Fibroblast of peridontal ligament (primary cell): ENCODE measurements at regions not wholly inside any gene's neighbourhood (a gene's known extent, or its start where the extent isn't known, plus 50 kb on each side); places are given as distances from the start of the nearest gene placed in this dataset.
A peak's percentile ranks its signal among the peaks of the same experiment; 100 is the strongest.
"Not testable (repeated sequence)": the region's sequence is repeated elsewhere in the genome, so short reads cannot be mapped to it uniquely, and the experiment has no call there.

Source experiments
- DNase-seq: peaks from one replicate; pipeline ENCODE4 v3.0.0-alpha.2; 2010; ENCODE audit errors: extremely low read depth

DNA sequence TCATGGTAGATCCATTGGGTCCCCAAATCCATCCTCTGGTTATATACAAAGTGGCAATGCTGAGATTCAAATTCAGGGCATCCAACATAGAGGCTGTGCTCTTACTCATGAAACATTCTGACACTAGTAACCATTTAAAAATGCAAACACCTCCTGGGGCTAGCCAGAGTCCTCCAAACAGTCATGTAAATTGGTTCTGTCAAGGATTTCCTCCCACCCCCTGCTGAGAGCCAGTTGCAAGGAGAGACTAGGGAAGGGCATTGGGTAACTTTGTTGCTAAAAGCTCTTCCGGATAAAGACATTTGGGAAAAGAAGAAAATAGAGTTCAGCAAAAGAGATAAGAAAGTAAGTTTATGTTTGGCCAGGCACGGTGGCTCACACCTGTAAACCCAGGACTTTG lies 58.3 kb downstream of the ART5 start:
- peak; percentile 3 for DNase-seq

DNA sequence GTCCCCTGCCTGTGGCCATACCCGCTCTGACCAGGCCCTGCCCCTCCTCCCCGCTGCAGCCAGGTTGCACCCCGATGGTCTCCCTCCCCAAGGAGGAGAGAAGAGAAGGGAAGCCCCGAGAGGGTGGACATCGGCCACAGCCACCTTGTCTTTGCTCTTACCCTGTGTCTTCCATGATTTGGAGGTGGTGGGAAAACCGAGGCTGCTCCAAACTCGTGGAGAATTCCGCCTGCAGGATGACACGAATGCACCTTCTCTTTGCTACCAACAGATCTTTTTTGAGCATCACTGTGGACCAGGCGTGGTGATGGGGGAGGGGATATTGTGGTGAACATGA lies 60.4 kb downstream of the ART5 start:
- not testable (repeated sequence) for DNase-seq

DNA sequence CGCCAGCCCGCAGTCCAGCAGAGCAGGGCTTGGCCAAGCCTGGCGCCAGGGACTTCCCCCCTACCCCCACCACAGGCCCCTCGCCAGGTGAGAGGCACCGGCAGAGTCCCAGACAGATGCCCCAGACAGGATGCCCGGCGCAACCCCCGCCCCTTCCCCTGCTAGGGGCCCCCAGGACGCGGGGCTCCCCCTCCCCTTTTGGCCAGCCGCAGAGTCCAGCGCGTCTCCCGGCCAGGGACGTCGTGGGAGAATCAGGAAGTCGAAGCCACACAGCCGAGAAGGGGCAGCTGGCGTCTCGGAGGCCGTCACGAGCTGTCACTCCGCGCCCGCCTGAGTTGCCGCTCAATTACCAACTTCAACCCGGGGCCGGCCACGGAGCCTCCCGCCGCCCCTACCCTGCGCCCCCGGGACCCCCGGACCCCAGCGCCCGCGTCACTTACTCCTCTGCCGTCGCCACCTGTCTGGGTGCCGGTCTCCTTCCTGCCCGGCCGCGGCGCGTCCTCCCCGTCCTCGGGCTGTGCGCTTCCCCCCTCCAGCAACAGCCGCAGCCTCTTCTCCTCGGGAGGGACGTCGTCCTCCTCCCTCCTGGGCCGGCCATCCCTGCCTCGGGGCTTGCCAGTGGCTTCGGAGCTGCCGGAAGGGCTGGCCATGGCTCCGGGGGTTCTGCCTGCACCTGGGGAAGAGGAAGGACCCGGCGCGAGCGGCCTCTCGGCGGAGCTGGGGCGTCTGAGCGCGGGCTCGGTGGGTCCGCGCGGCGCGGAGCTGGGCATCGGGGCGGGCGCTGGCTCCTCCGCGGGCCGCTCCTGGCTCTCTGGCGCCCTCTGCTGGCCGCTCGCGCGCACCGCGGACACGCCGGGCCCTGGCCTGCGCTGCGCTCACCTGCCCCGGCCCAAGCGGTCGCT lies 61.1 kb downstream of the ART5 start:
- DNase-seq = not testable (repeated sequence)

DNA sequence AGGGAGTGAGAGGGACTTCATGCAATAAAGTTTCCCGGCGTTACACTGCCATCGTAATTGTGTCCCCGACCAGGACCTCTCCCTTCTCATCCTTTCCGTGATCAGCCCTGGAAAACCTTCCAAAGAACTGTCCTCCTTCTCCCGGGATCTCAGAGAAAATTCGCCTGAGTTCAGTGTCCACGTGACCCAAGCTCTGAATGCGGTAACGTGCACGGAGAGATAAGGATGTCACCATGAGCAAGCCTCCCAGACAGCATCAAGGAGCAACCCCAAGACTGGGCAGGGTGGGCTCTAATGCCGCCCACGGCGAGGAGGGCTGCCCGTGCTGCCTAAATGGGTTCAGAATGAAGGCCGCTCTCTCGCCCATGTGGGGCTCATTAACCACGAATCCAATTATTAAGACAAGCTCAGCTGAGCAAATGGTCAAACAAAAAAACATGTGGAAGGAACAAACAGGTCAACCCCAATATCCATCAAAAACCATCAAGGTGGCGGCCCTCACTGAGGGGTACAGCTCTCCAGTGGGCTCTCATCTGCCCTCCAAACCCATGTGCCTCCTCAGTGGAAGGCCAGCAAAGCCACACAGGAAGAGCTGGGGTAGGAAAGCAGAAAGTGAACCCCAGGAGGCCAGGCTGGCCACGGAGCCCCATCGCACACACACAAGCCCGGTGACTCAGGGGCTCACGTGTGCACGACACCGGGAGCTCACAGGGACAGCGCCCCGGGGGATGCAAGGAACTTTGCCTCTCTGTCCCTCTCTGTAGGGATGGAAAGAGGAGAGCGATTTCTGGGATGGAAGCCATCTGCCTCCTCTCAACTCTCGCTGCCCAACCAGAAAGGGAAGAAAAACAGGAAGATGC lies 62.0 kb downstream of the ART5 start:
- DNase-seq = not testable (repeated sequence)

DNA sequence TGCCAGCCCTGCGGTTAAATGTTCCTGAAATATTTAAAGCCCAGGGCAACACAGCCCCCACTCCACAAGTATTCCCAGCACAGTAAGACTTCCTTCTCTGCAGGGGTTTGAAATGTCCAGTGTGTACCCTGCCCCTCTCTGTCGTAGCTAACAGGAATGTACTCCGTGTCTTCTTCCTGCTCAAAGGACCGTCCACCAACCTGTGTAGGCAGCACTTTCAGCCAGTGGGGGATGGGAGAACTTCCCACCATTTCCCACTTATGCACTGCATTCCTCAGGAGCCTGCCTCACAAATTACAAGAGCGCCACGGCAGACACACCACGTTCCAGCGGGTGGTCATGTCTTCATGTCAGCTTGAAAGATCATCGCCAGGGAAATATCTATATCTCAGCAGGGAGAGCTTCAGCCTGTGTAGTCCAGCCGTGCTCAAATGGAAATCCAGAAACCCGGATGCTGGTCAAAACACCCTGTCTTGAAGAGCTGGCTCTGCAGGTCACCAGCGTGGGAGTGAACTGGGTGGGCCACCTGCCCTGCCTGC lies 65.7 kb downstream of the ART5 start:
- DNase-seq = not testable (repeated sequence)

DNA sequence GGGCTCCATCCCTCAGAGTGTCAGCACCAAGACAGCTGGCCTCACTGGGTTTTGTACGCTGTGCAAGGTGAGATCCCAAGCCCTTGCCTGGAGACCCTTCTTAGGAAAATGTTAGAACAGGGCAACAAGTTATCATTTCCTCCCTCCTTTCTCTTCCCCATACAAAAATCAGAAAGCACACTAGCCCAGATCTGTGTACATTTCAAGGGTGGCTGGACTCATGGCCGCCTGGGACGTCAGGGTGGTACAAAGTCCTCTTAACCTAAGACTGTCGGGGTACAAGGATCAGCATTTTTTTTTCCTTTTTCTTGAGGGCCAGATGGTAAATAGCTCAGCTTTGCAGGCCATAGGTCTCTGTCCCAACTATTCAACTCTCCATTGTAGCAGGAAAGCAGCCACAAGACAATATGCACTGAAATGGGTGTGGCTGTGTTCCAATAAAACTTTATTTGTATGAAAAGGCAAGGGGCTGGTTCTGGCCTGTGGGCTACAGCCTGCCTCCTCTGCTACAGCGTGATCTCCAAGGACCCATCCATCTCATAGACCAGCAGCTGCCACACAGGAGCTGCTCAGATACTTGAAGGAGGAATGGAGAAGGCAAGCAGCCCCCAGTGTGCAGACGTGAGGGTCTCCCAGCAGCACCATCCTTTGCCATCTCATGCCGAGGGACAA lies 68.7 kb downstream of the ART5 start:
- not testable (repeated sequence) for DNase-seq

DNA sequence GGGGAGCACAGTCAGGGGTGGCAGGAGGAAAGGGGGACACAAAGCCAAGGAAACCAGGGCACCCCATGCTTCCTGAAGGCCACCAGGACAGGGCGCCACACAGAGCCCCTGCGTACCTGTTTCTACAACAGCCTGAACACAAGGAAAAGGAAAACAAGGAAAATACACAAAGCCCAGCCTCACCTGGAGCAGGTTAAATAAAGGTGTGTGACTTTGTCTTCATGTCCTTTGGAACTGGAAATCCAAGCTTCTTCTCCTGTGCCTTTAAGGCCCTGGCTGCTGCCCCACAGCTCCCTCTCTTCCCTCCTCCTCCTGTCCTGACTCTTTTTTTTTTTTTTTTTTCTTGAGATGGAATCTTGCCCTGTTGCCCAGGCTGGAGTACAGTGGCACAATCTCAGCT lies 70.0 kb downstream of the ART5 start:
- not testable (repeated sequence) for DNase-seq

DNA sequence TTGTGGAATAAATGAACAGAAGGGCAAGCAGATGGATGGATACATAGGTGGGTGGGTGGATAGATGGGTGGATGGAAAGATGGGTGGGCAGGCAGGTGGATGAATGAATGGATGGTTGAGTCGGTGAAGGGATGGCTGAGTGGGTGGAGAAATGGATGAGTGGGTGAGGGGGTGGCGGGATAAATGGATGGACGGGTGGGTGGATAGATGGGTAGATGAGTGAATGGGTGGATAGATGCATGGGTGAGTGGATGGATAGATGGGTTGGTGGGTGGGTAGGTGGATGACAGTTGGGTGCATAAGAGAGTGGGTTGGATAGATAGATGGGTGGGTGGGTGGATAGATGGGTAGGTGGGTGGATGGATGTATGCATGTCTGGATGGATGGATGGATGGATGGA lies 76.0 kb downstream of the ART5 start:
- not testable (repeated sequence) for DNase-seq

DNA sequence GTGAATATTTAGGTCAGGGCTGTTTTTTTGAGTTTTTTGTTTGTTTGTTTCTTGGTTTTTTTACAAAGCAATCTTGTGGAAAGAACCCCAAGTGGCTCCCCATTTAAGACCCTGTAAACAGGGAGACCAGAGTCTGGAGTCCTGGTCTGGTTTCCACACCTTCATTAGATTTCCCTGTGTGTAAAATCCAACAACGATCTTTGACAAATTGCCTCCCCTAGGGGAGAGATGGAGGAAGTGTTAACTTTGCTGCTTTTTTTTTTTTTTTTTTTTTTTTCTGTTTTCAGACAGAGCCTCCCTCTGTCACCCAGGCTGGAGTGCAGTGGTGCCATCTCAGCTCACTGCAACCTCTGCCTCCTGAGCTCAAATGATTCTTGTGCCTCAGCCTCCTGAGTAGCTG lies 77.4 kb downstream of the ART5 start:
- DNase-seq = not testable (repeated sequence)

DNA sequence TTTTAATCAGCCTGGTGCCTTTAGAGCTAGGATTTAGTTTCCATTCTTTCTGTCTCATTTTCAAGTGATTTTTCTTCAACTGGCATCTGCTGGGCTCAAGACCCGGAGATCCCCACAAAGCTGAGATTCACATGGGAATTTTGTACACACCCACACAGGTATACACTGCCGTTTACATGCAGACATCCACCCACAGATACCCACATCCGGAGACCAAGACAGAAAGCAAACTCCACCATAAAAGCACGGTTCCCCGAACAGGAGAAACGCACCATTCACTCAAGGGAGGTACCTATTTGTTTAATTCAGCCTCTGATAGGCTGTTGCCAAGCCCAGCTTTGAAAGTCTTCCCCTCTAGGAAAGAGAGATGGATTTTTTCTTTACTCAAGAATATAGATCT lies 87.2 kb downstream of the ART5 start:
- DNase-seq = not testable (repeated sequence)

DNA sequence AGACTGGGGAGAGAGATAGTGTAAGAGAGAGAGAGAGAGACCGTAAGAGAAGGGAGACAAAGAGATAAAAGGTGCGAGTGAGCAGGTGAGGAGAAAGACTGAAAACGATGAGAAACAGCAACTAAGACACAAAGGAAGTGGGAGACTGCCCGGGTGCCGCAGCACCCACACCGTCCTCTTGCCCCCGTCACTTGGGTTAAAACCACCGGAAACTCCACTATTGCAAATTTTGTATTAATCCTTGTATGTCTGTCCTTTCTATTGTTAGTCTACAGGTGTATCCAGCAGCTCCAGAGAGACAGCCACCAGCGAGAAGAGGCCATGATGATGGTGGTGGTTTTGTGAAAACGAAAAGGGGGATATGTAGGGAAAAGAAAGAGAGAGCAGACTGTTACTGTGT lies 96.8 kb downstream of the ART5 start:
- not testable (repeated sequence) for DNase-seq

DNA sequence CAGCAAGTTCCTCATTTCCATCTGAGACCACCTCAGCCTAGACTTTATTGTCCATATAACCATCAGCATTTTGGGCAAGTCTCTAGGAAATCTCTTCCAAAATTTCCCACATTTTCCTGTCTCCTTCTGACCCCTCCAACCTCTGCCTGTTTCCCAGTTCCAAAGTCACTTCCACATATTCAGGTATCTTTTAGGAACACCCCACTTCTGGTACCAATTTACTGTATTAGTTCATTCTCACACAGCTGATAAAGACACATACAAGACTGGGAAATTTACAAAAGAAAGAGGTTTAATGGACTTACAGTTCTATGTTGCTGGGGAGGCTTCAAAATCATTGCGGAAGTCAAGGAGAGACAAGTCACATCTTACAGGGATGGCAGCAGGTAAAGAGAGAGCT lies 103.6 kb downstream of the ART5 start:
- not testable (repeated sequence) for DNase-seq

DNA sequence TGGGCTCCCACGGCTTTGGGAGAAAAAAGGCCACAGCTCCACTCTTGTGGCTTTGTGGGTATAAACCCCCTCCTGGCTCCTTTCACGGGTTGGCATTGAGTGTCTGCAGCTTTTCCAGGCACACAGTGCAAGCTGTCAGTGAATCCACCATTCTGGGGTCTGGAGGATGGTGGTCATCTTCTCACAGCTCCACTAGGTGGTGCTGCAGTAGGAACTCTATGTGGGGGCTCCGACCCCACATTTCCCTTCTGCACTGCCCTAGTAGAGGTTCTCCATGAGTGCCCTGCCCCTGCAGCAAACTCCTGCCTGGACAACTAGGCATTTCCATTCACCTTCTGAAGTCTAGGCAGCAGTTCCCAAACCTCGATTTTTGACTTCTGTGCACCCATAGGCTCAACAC lies 104.5 kb downstream of the ART5 start:
- not testable (repeated sequence) for DNase-seq

DNA sequence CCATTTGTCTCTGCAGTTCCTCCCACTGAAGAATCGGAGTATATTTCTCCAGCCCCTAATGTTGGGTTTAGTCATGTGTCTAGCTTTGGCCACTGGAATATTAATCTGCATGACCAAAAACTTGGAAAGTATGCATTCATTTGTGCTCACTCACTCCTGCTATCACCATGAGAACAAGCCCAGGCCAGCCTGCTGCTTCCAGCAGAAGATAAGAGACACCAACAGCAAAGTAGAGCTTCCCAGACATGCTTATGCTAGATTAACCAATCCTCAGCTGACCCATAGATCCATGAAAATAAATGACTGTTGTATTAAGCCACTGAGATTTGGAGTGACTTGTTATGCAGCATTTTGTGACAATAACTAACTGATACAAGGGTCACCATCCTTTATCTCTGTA lies 108.8 kb downstream of the ART5 start:
- DNase-seq = not testable (repeated sequence)

DNA sequence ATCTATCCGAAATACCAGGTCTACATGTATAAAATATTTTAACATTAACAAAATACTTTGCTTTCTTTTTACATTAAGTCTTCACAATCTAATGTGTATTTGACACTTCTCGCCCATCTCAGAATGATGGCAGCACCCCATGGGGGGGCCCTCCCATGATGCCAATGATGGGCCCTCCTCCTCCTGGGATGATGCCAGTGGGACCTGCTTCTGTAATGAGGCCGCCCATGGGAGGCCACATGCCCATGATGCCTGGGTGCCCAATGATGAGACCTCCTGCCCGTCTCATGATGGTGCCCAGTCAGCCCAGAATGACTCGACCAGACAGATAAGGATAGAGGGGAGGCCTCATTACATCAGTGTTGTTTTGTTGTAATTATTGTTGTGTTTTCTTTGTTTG lies 110.5 kb downstream of the ART5 start:
- not testable (repeated sequence) for DNase-seq

DNA sequence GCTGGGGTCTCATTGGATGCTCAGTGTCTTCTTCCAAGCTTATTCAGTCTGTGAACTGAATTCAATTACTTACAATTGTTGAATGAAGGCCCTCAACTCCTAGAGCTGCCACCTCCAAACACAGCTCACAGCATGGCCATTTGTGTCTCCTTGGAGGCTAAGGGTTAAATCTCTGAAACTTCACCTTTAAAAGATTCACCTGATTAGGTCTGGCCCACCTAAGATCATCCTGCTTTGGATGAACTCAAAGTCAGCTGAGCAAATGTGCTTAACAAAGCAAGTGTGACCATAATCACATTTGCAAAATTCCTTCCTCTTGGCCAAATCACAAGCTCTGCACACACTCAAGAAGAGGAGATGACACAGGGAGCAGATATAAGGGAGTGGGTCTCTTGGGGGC lies 118.2 kb downstream of the ART5 start:
- DNase-seq = not testable (repeated sequence)

DNA sequence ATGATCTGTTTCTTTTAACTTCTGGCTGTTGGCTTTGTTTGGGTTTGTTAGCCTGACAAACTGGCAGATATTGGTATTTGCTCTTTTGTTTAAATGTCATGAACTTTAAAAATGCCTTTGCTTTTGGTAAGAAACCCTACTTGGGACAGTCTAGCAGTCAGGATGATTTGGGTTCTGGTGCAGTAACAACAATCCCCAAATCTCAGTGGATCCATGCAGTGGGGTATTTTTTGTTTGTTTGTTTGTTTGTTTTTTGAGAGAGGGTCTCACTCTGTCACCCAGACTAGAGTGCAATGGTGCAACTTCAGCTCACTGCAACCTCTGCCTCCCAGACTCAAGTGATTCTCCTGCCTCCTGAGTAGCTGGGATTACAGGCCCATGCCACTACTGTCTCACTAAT lies 120.9 kb downstream of the ART5 start:
- not testable (repeated sequence) for DNase-seq

DNA sequence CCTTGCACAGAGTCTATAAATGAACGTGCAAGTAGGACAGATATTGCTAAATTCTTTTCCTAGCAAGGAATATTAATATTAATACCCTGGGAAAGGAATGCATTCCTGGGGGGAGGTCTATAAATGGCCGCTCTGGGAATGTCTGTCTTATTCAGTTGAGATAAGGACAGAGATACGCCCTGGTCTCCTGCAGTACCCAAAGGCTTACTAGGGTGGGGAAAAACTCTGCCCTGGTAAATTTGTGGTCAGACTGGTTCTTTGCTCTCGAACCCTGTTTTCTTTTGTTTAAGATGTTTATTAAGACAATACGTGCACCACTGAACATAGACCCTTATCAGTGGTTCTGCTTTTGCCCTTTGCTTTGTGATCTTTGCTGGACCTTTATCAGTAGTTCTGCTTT lies 122.0 kb downstream of the ART5 start:
- DNase-seq = not testable (repeated sequence)

DNA sequence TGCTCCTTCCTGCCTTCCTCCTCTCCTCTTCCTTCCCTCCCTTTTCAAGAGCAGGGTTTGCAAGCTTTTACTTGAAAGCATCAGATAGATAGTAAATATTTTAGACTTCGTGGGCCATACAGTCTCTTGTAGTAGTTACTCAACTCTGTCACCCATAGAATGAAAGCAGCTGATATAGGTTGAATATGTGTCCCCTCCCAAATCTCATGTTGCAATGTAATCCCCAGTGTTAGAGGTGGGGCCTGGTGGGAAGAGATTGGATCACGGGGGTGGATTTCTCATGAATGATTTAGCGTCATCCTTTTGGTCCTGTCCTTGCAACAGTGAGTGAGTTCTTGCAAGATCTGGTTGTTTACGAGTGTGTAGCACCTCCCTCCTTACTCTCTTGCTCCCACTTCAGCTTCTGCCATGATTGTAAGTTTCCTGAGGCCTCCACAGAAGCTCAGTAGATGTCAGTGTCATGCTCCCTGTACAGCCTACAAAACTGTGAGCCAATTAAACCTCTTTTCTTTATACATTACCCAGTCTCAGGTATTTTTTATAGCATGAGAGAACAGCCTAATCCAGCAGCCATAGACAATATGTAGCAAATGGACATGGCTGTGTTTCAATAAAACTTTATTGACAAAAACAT lies 124.7 kb downstream of the ART5 start:
- not testable (repeated sequence) for DNase-seq

DNA sequence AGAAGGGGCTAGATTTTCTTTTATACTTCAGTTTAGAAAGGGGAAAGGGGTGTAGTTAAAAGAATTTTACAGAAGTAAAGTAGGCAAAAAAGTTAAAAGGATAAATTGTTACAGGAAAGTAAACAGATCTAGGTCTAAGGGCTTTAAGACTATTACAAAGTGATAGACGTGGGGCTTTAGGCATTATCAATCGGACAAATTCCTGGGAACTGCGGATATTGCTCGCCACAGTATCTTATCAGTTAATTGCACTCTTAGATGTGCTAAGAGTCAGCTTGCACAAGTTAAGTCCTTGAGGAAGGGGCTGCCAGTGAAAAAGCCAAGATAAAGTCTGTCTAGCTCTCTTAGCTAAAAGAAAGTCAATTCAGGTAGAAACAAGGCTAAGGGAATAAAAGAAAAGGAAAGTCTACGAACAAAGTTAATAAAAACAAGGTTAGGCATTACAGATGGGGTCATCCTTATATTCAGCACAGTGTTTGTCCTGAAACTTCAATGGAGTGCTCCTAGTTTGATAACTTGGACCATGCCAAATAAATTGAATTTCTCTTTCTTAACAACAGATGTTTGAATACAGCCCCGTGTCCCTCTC lies 125.4 kb downstream of the ART5 start:
- not testable (repeated sequence) for DNase-seq
